HEK293T (cell line): ENCODE measurements at regions not wholly inside any gene's neighbourhood (a gene's known extent, or its start where the extent isn't known, plus 50 kb on each side); places are given as distances from the start of the nearest gene placed in this dataset.

Experiments used
- CTCF ChIA-PET: fragments of 350-600 bp; formaldehyde crosslinking; extraction: SDS; loops from one replicate; lab custom pipeline; 2021; ENCODE audit warnings: antibody characterized with exemption, inconsistent platforms; lab: Yijun Ruan, JAX
- POLR2A ChIA-PET: fragments of 350-600 bp; formaldehyde crosslinking; extraction: SDS; loops from one replicate; lab custom pipeline; 2020; ENCODE audit warnings: antibody characterized with exemption, inconsistent platforms; lab: Yijun Ruan, JAX
- DNase-seq: peaks from one replicate; pipeline ENCODE4 v3.0.0; 2012; ENCODE audit warnings: mixed read lengths; ENCODE audit errors: extremely low spot score
- ARNT ChIP-seq: fragments of 450-650 bp; IDR thresholded peaks from 2 replicates; pipeline ENCODE4 v1.6.1; 2017; ENCODE audit warnings: mild to moderate bottlenecking
- BHLHE40 ChIP-seq: fragments of 450-650 bp; IDR thresholded peaks from 2 replicates; pipeline ENCODE4 v1.6.1; 2016; ENCODE audit warnings: mild to moderate bottlenecking, moderate library complexity, borderline replicate concordance
- CTBP1 ChIP-seq: fragments of 450-650 bp; IDR thresholded peaks from 2 replicates; pipeline ENCODE4 v1.6.1; 2016; ENCODE audit warnings: borderline replicate concordance
- ELF4 ChIP-seq: fragments of 450-650 bp; IDR thresholded peaks from 2 replicates; pipeline ENCODE4 v1.6.1; 2017; ENCODE audit warnings: antibody characterized with exemption
- FOXA1 ChIP-seq: fragments of 450-650 bp; IDR thresholded peaks from 2 replicates; pipeline ENCODE4 v1.6.1; 2016; ENCODE audit warnings: mild to moderate bottlenecking
- FOXK2 ChIP-seq: fragments of 450-650 bp; IDR thresholded peaks from 2 replicates; pipeline ENCODE4 v1.6.1; 2016; ENCODE audit warnings: mild to moderate bottlenecking
- FOXM1 ChIP-seq: fragments of 450-650 bp; IDR thresholded peaks from 2 replicates; pipeline ENCODE4 v1.6.1; 2017; ENCODE audit warnings: mild to moderate bottlenecking, borderline replicate concordance
- HDGF ChIP-seq: fragments of 450-650 bp; IDR thresholded peaks from 2 replicates; pipeline ENCODE4 v1.6.1; 2017; ENCODE audit warnings: antibody characterized with exemption, borderline replicate concordance
- L3MBTL2 ChIP-seq: fragments of 450-650 bp; conservative IDR thresholded peaks from 2 replicates; pipeline ENCODE4 v1.6.1; 2016; ENCODE audit warnings: mild to moderate bottlenecking
- LEF1 ChIP-seq: fragments of 450-650 bp; IDR thresholded peaks from 2 replicates; pipeline ENCODE4 v1.6.1; 2017; ENCODE audit warnings: mild to moderate bottlenecking, borderline replicate concordance
- NFRKB ChIP-seq: fragments of 450-650 bp; IDR thresholded peaks from 2 replicates; pipeline ENCODE4 v1.6.1; 2016; ENCODE audit warnings: mild to moderate bottlenecking, moderate library complexity
- SP1 ChIP-seq: fragments of 450-650 bp; IDR thresholded peaks from 2 replicates; pipeline ENCODE4 v1.6.1; 2017
- SUZ12 ChIP-seq: fragments of 450-650 bp; IDR thresholded peaks from 2 replicates; pipeline ENCODE4 v1.6.1; 2016; ENCODE audit warnings: mild to moderate bottlenecking
- TARDBP ChIP-seq: fragments of 450-650 bp; IDR thresholded peaks from 2 replicates; pipeline ENCODE4 v1.6.1; 2016
- ZNF384 ChIP-seq: fragments of 450-650 bp; IDR thresholded peaks from 2 replicates; pipeline ENCODE4 v1.6.1; 2016
- TF ChIP-seq, protein P1 (sequence below): fragments of 450-650 bp; IDR thresholded peaks from 2 replicates; pipeline ENCODE4 v1.6.1; 2016

DNA sequence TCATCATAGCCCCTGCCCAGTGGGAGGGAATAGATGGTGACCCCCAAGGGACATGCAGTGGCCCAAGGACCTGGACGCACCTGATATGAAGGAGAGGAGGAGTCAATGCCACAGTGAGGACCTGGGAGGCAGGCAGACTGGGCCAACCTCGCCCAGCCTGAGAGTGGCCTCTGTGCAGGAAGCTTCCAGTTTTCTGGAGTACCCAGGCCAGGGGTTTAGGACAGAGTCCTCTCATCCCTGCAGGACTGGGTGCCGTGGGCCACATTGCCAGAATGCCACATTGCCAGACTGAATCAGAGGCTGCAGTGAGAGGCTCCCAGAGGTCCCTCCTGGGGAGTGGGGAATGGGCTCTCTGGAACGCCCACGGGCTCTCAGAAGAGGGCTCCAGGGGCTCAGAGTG lies 82.9 kb upstream of the VSTM2B start:
- TF ChIP-seq CTBP1 (no peak), BHLHE40 (no peak), NFRKB (no peak), HDGF (no peak), SUZ12 (no peak), SP1 (no peak), FOXK2 (no peak), ARNT (no peak), FOXM1 (no peak), TARDBP (no peak), LEF1 (no peak), FOXA1 (no peak), ELF4 (no peak), ZNF384 (no peak), L3MBTL2 (no peak)
- TF ChIP-seq, protein P1, sequence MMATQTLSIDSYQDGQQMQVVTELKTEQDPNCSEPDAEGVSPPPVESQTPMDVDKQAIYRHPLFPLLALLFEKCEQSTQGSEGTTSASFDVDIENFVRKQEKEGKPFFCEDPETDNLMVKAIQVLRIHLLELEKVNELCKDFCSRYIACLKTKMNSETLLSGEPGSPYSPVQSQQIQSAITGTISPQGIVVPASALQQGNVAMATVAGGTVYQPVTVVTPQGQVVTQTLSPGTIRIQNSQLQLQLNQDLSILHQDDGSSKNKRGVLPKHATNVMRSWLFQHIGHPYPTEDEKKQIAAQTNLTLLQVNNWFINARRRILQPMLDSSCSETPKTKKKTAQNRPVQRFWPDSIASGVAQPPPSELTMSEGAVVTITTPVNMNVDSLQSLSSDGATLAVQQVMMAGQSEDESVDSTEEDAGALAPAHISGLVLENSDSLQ: no peak
- DNase-seq: no peak
- CTCF ChIA-PET: no interaction called here
- POLR2A ChIA-PET: no interaction called here

DNA sequence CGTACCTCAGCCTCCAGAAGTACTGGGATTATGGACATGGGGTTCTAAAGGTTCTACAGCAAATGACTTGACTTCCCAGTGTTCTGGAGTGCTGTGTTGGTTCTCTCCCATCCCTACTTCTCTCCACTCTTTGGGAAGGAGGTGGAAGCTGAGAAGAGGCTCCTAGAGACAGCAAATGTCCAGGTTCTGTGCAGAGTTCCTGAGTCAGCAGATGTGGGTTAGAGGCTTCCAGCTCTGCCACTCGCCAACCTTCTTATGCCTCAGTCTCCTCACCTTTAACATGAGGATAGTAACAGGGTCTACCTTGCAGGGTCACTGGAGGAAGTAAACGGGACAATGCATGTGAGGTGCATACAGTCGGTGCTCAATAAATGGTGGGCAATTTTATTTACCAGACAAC lies 80.5 kb upstream of the VSTM2B start:
- DNase-seq: no peak
- ChIA-PET POLR2A (no interaction called here), CTCF (no interaction called here)
- no peak for TF ChIP-seq HDGF
- no peak for TF ChIP-seq SP1
- no peak for TF ChIP-seq FOXM1
- no peak for TF ChIP-seq TARDBP
- TF ChIP-seq FOXK2: no peak
- no peak for TF ChIP-seq SUZ12
- TF ChIP-seq L3MBTL2: no peak
- no peak for TF ChIP-seq BHLHE40
- no peak for TF ChIP-seq FOXA1
- no peak for TF ChIP-seq ZNF384
- no peak for TF ChIP-seq NFRKB

DNA sequence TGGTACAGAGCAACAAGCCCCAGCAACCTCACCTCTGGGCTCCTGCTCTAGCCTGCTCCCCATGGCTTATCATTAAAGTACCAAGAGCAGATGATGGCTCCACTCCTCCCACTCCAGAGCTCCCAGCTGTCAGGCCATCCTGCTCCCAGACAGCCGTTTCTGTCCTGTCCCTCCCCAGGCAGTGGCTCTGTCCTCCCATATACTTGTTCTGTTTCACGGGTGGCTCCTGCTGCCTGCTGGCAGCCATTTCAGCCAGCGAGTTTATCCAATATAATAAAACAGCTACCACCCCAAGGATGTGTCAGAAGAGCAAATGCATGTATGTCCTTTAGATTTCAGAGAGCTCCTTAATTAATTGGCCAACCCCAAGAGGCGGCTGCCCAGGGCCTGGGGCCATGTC lies 79.4 kb upstream of the VSTM2B start:
- TF ChIP-seq L3MBTL2 (no peak), ELF4 (no peak), ARNT (no peak), HDGF (no peak), FOXK2 (no peak), LEF1 (no peak), FOXM1 (no peak), CTBP1 (no peak), FOXA1 (no peak), SUZ12 (no peak), TARDBP (no peak), BHLHE40 (no peak), NFRKB (no peak), ZNF384 (no peak), SP1 (no peak)
- TF ChIP-seq, protein P1: no peak
- CTCF ChIA-PET: no interaction called here
- POLR2A ChIA-PET: no interaction called here
- no peak for DNase-seq

DNA sequence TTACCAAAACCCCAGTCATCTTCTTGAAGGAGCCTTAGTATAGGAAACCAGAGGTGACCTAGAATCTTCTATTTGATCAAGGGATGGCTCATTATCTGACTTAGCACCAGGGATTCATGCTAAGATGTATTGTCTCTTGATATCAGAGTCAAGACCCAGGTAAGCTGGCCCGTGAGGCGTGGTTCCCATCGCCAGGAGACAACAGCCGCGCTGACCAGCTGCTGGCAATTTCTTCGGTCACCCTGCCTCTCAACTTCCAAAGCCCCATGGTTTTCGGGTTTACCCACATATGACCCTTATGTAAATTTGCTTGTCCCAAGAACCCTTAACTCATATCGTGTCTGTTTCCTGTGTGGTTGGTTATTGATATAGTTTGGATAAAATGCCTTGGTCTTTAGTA lies 77.7 kb upstream of the VSTM2B start:
- CTCF ChIA-PET: no interaction called here
- TF ChIP-seq FOXA1 (no peak), HDGF (no peak), CTBP1 (no peak), SP1 (no peak), L3MBTL2 (no peak), NFRKB (no peak), FOXK2 (no peak), SUZ12 (no peak), FOXM1 (no peak), LEF1 (no peak), TARDBP (no peak), ARNT (no peak), ZNF384 (no peak), ELF4 (no peak), BHLHE40 (no peak)
- TF ChIP-seq, protein P1: no peak
- POLR2A ChIA-PET: no interaction called here
- no peak for DNase-seq

DNA sequence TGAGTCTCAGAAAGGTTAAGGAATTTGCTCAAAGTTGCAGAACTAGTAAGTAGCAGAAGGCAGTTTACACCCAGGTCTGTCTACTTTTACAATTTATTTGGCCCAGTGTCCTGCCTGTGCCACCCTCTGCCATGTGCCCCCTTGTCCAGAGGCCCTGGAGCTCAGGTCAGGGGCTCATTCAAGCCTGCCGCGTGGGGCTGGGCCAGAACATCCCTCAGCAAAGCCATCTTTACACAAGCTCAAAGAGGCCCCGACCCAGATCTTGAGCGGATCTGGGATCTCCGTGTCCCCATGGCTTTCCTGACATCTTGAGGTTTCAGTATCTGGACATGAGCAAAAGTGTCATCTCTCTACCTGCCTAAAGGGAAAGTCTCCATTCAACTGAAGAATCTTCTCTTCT lies 76.4 kb upstream of the VSTM2B start:
- no peak for DNase-seq
- ChIA-PET POLR2A (no interaction called here), CTCF (no interaction called here)
- TF ChIP-seq FOXM1 (no peak), ARNT (no peak), FOXK2 (no peak)

DNA sequence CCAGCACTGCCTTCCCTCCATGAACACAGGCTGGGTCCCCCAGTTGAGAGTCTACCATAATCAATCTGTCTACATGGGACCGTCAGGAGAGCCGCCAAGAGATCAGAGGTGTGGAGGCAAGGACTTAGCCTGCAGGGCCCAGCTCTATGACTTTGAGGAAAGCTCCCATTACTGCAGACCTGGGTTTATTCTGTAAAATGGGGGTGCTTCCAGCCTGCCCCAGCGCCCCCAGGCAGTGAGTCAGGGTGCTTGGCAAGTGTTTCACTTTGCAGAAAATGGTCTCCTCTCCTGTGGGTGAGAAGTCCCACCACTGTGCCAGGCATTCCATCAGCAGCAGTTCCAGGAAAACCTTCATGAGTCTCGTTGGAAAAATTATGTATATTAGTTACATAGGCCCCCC lies 75.5 kb upstream of the VSTM2B start:
- POLR2A ChIA-PET: no interaction called here
- CTCF ChIA-PET: no interaction called here

DNA sequence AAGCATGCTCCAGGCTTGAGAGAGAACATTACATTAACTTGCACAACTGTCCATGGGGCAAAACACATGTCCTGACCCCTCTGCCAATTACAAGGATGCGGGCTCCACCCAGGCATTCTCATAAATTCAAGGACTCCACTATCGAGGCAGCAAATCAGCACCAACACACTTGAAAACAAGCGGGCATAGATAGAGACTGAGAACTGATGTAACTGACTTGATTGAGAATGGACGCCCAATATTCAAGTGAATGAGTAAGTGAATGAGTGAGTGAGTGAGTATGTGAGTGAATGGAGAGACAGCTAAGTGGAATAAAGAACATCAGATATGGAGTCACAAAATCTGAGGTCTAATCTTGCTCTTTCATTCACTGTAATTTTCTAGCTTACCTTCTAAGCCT lies 75.0 kb upstream of the VSTM2B start:
- DNase-seq: no peak
- ChIA-PET POLR2A (no interaction called here), CTCF (no interaction called here)
- TF ChIP-seq ELF4 (no peak), FOXM1 (no peak), SUZ12 (no peak), L3MBTL2 (no peak), TARDBP (no peak), BHLHE40 (no peak)

More for the DNA sequence above, 75.5 kb upstream of the VSTM2B start:
- DNase-seq: no peak
- TF ChIP-seq ARNT (no peak), FOXM1 (no peak)
